Activated naive CD4-positive, alpha-beta T cell treated with anti-CD3 and anti-CD28 coated beads for 36 hours (primary cell): ENCODE measurements at regions not wholly inside any gene's neighbourhood (a gene's known extent, or its start where the extent isn't known, plus 50 kb on each side); places are given as distances from the start of the nearest gene placed in this dataset.
"Not testable (repeated sequence)": the region's sequence is repeated elsewhere in the genome, so short reads cannot be mapped to it uniquely, and the experiment has no call there.

Source experiments
- CTCF ChIA-PET: fragments of 350-600 bp; sonication (Branson Sonifier 250); formaldehyde crosslinking; loops from one replicate; lab custom pipeline; 2021; ENCODE audit warnings: antibody characterized with exemption; lab: Charles Lee
- DNase-seq: peaks from one replicate; pipeline ENCODE4 v3.0.0-alpha.2; 2020
- H3K27ac Mint-ChIP-seq: one replicate; pipeline ENCODE4 v1.8.0; 2021; ENCODE audit warnings: mild to moderate bottlenecking, mixed read lengths
- H3K27me3 Mint-ChIP-seq: one replicate; pipeline ENCODE4 v1.8.0; 2021; ENCODE audit warnings: low read depth, mixed read lengths
- H3K36me3 Mint-ChIP-seq: one replicate; pipeline ENCODE4 v1.8.0; 2021; ENCODE audit warnings: low read depth, mixed read lengths
- H3K4me1 Mint-ChIP-seq: one replicate; pipeline ENCODE4 v1.8.0; 2021; ENCODE audit warnings: low read depth, mixed read lengths
- H3K4me3 Mint-ChIP-seq: one replicate; pipeline ENCODE4 v1.8.0; 2021; ENCODE audit warnings: mild to moderate bottlenecking, moderate library complexity, mixed read lengths
- H3K9me3 Mint-ChIP-seq: one replicate; pipeline ENCODE4 v1.8.0; 2021; ENCODE audit warnings: mixed read lengths
- intact Hi-C: fragments of 100-400 bp; cut with micrococcal nuclease; formaldehyde crosslinking; loops from one replicate; pipeline ENCODE4 v1.15.1; 2023

DNA sequence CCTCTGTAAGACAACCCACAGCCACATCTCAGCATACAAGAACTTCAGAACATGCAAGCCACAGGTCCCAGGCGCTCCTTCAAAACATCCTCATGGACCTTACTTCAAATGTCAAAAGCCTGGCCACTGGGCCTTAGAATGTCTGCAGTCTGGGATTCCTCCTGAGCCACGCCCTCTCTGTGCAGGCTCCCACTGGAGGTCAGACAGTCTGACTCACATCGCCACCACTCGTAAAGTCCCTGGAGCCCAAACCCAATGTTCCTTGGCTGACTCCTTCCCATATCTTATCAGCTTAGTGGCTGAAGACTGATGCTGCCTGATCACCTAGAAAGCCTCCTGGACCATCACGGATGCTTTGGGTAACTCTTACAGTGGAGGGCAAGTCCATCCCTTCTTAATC lies 591.3 kb upstream of the AMELY start:
- DNase-seq = no peak
- H3K4me3 Mint-ChIP-seq = no peak overlapping the region
- H3K36me3 Mint-ChIP-seq = no peaks in the 10 kb centered on the region
- intact Hi-C loops = no loop called here
- H3K27me3 Mint-ChIP-seq = peaks cover 4% of the 10 kb centered on the region
- H3K9me3 Mint-ChIP-seq = no peaks in the 10 kb centered on the region
- H3K27ac Mint-ChIP-seq = no peak overlapping the region
- CTCF ChIA-PET = no interaction called here
- H3K4me1 Mint-ChIP-seq = no peaks in the 10 kb centered on the region

DNA sequence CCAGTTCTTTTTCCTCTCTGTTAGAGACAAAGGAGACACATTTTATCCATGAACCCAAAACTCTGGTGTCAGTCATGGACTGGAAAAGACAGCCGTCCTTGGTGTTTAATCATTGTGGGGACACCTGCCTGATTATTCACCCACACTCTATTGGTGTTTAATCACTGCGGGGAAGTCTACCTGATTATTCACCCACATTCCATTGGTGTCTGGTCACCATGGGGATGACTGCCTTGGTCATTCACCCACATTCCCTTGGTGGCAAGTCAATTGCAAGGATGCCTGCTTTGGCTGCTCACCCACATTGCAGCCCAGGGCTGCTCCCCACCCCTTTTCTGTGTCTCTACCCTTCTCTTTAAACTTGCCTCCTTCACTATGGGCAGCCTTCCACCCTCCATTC lies 589.7 kb upstream of the AMELY start:
- H3K36me3 Mint-ChIP-seq = no peaks in the 10 kb centered on the region
- no peak overlapping the region for H3K4me3 Mint-ChIP-seq
- intact Hi-C loops = no loop called here
- CTCF ChIA-PET = no interaction called here
- no peaks in the 10 kb centered on the region for H3K4me1 Mint-ChIP-seq
- no peak for DNase-seq
- no peak overlapping the region for H3K27ac Mint-ChIP-seq
- no peaks in the 10 kb centered on the region for H3K9me3 Mint-ChIP-seq
- H3K27me3 Mint-ChIP-seq = peaks cover 7% of the 10 kb centered on the region

DNA sequence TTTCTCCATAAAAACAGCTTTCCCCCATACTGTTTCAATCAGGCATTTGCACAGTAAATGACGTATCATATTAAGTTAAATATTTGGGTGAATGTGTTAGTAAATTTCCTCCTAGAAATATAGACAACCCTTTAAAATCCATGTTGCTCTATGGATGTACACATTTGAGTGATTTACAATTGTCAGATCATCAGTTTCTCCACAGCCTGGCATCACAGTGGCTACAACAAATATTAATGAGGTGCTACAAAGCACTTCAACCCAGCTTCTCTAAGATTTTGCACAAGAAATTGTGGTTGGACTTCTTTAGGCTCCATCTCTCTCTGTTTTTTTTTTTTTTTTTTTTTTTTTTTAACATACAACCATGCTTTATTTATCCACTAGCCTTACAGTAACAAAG lies 584.4 kb upstream of the AMELY start:
- DNase-seq = no peak
- H3K36me3 Mint-ChIP-seq = no peaks in the 10 kb centered on the region
- no peak overlapping the region for H3K27ac Mint-ChIP-seq
- no peaks in the 10 kb centered on the region for H3K9me3 Mint-ChIP-seq
- H3K4me1 Mint-ChIP-seq = no peaks in the 10 kb centered on the region
- H3K27me3 Mint-ChIP-seq = peaks cover 3% of the 10 kb centered on the region
- intact Hi-C loops = no loop called here
- H3K4me3 Mint-ChIP-seq = no peak overlapping the region
- CTCF ChIA-PET = no interaction called here

DNA sequence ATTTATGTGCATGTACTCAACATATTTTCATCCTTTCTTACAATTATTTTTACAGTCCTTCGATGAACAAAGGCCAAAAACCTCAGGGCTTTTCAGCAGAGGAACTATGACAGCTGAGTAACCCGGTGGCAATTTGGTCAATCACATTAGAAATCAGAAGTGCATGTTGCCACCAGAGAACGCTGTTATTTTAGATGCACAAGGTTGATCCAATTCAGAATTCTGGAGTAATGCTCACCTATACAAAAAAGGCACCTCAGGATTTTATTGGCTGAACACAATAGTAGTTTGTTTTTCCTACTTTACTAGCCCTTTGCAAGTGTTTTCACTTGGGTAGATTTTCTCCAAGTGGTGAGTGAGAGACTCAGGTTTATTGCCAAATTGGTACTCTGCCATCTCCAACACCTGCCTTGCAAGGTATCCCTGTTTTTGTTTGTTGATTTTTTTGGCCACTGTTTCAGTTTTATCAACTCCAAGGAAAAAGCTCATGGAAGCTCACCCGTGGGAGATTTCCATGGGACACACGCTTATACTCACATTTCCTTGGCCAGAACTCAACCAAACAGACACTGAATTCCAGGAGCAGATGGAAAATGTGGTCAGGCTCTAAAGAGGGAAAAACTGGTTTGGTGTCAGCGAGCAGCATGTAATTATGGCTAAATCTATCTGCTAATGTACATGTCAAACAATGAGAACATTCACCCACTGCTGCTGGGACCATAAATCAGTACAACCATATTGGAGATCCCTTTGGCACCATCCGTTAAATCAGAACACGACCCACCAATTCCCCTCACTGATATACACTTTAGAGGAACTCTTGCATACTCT lies 573.1 kb upstream of the AMELY start:
- intact Hi-C loops, H3K4me1 Mint-ChIP-seq, H3K36me3 Mint-ChIP-seq, H3K27ac Mint-ChIP-seq, H3K4me3 Mint-ChIP-seq, DNase-seq, CTCF ChIA-PET, H3K9me3 Mint-ChIP-seq, H3K27me3 Mint-ChIP-seq: not testable (repeated sequence)

DNA sequence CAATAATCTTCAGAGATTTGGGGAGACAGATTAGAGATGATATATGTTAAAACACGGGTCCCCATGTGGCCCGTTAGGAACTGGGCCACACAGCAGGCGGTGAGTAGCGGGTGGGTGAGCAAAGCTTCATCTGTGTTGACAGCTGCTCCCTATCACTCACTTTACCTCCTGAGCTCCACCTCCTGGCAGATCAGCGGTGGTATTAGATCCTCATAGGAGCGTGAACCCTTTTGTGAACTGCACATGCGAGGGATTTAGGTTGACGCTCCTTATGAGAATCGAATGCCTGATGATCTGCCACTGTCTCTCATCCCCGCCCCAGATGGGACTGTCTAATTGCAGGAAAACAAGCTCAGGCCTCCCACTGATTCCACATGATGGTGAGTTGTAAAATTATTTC lies 560.4 kb upstream of the AMELY start:
- Mint-ChIP-seq H3K4me3 (no peak overlapping the region), H3K27ac (no peak overlapping the region), H3K36me3 (no peaks in the 10 kb centered on the region), H3K4me1 (peaks cover 15% of the 10 kb centered on the region), H3K9me3 (peaks cover 4% of the 10 kb centered on the region), H3K27me3 (no peaks in the 10 kb centered on the region)
- CTCF ChIA-PET = no interaction called here
- intact Hi-C loops = no loop called here
- no peak for DNase-seq

DNA sequence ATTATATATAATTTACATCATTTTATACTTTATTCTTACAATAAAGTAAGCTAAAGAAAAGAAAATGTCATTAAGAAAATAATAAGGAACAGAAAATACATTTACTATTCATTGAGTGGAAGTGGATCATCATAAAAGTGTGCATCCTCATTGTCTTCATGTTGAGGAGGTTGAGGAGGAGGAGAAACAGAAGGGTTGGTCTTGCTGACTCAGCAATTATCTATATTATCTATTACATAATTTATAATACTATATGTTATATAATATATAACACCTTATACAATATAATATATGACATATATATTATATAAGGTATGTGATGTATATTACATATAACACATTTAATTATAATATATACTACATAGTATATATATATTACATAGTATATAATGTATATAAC lies 558.5 kb upstream of the AMELY start:
- intact Hi-C loops = no loop called here
- CTCF ChIA-PET = no interaction called here
- Mint-ChIP-seq H3K4me3 (no peak overlapping the region), H3K36me3 (no peaks in the 10 kb centered on the region), H3K4me1 (peaks cover 23% of the 10 kb centered on the region), H3K27ac (no peak overlapping the region), H3K27me3 (peaks cover 2% of the 10 kb centered on the region), H3K9me3 (no peaks in the 10 kb centered on the region)
- DNase-seq = no peak

DNA sequence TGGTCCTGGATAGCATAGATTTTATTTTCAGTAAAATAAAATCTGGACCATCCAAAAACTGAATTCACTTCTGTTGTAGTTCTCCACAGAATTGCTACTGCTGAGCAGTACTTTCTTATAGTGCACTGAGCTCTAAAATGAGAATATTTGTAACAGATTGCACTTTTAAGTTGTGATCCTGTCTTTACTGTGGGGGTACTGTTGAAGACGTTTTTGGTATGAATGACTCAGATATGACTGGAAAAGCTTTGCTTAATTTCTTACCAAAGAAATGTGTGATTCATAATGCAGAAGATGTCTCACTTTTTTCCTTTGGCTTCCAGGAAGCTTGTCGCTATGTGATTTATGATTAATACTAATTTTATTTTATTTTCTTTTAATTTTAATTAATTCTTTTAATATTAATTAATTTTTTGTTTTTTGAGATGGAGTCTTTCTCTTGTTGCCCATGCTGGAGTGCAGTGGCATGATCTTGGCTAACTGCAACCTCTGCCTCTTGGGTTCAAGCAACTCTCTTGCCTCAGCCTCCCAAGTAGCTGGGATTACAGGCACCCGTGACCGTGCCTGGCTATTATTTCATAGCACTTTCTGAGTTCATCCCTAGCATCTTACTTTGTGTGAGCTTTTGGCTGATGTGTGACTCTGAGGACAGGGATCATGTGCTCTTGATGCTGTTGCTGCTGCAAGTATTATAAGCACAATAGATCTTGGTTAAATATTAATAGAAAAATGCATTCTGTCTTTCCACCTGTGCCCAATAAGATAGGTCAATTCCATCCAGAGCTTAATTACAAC lies 557.6 kb upstream of the AMELY start:
- H3K4me3 Mint-ChIP-seq = no peak overlapping the region
- DNase-seq = no peak

DNA sequence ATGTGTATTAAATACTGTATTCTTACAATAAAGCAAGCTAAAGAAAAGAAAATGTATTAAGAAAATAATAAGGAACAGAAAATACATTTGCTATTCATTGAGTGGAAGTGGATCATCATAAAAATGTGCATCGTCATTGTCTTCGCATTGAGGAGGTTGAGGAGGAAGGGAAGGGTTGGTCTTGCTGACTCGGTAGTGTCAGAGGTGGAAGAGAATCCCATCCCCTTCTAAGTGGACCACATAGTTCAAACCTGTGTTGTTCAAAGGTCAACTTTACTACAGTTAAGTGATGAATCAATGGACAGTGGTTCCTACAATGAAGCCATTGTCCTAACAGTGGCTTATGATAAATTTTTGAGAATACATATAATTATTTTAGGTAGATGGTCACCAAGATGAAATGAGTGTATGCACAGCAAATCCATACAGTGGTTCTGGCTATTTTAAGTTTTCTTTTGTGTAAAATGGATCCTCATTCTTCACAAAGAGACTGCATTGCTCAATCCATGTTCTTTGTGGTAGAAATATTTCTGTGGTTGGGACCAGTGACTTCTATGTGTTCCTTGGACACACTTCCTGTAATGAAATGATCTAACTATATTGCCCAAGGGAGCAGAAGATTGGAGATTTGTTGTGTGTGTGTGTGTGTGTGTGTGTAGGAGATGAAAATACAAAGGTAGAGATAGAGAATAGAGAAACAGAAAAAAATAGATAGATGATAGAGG lies 556.4 kb upstream of the AMELY start:
- intact Hi-C loops = loop anchor here (5.0 to 10.0 kb wide), 6 partner anchors 86 to 804 kb away; no protein-coding TSS in a partner anchor

More for the DNA sequence above, 557.6 kb upstream of the AMELY start:
- H3K36me3 Mint-ChIP-seq = no peaks in the 10 kb centered on the region
- peaks cover 22% of the 10 kb centered on the region for H3K4me1 Mint-ChIP-seq
- CTCF ChIA-PET = no interaction called here
- peak overlapping the region; percentile 74 for H3K27ac Mint-ChIP-seq
- intact Hi-C loops = loop anchor here (1.0 to 10.0 kb wide), 7 partner anchors 87 to 803 kb away; no protein-coding TSS in a partner anchor
- no peaks in the 10 kb centered on the region for H3K9me3 Mint-ChIP-seq
- peaks cover 2% of the 10 kb centered on the region for H3K27me3 Mint-ChIP-seq

DNA sequence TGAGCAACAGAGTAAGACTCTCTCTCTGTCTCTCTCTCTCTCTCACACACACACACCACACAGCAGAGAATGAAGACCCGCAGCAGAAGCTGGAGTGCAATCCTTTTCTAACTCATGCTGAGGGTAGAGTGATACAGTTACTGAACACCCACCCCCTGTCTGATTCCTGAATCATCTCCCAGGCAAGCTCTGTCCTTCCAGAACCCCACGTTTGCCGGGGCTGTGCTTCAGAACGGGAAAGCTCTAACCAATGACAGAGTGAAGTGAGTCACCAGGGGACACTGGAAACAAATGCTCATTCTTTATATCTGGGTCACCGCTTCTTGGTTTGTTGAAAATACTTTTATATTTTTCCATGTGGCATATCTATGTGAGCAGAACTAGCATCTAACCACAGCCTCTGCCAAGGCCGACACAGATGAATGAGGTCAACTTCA lies 553.7 kb upstream of the AMELY start:
- Mint-ChIP-seq H3K4me1 (peaks cover 27% of the 10 kb centered on the region), H3K27me3 (peaks cover 2% of the 10 kb centered on the region), H3K4me3 (peak overlapping the region; percentile 27), H3K27ac (peak overlapping the region; percentile 86), H3K9me3 (no peaks in the 10 kb centered on the region), H3K36me3 (no peaks in the 10 kb centered on the region)
- peak; percentile 46 for DNase-seq
- intact Hi-C loops = loop anchor here (5.0 to 10.0 kb wide), 6 partner anchors 83 to 807 kb away; no protein-coding TSS in a partner anchor
- CTCF ChIA-PET = no interaction called here

More for the DNA sequence above, 556.4 kb upstream of the AMELY start:
- H3K27me3 Mint-ChIP-seq = peaks cover 2% of the 10 kb centered on the region
- H3K4me3 Mint-ChIP-seq = no peak overlapping the region
- CTCF ChIA-PET = no interaction called here
- H3K4me1 Mint-ChIP-seq = peaks cover 27% of the 10 kb centered on the region
- no peaks in the 10 kb centered on the region for H3K36me3 Mint-ChIP-seq
- DNase-seq = no peak
- peak overlapping the region; percentile 74 for H3K27ac Mint-ChIP-seq
- no peaks in the 10 kb centered on the region for H3K9me3 Mint-ChIP-seq

DNA sequence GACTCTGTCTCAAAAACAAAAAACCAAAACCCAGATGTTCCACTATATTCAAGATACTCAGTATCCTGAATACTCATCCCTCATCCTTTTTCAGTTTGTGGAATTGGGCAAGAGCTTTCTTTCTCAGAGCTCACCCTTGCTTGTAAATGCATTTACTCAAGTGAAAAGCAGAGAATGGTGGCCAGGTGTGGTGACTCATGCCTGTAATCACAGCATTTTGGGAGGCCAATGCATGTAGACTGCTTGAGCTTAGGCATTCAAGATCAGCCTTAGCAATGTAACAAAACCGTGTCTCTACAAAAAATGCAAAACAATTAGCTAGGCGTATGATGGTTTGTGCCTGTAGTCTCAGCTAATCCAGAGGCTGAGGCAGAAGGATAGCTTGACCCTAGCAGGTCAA lies 553.2 kb upstream of the AMELY start:
- DNase-seq = peak; percentile 40
- H3K36me3 Mint-ChIP-seq = peaks cover under 1% of the 10 kb centered on the region
- CTCF ChIA-PET = no interaction called here

DNA sequence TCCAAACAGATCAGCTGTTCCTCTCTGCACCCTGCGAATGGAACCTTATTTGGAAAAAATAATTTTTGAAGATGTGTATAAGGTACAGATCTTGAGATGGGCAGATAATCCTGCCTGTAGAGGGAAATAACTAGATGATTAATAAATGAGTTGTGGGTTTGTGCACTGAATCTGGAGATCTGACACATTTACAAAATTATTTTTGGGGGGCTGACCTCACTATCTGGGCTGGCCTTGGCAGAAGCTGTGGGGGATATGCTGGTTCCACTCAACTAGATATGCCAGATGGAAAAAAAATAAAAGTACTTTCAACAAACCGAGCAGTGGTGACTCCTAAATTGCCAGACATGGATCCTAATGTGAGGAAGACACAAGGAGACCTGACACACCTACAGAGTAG lies 552.2 kb upstream of the AMELY start:
- H3K4me1 Mint-ChIP-seq = peaks cover 26% of the 10 kb centered on the region
- no peaks in the 10 kb centered on the region for H3K9me3 Mint-ChIP-seq
- CTCF ChIA-PET = interaction anchor here (1.6 kb wide), 1 partner anchor 87 kb away, joined by 3 read pairs; no protein-coding TSS in a partner anchor
- no peak for DNase-seq
- intact Hi-C loops = loop anchor here (10.0 kb wide), 1 partner anchor 541 kb away; no protein-coding TSS in a partner anchor
- peaks cover 9% of the 10 kb centered on the region for H3K27me3 Mint-ChIP-seq
- no peak overlapping the region for H3K4me3 Mint-ChIP-seq
- H3K36me3 Mint-ChIP-seq = peaks cover 2% of the 10 kb centered on the region
- no peak overlapping the region for H3K27ac Mint-ChIP-seq

More for the DNA sequence above, 553.2 kb upstream of the AMELY start:
- Mint-ChIP-seq H3K27ac (peak overlapping the region; percentile 86), H3K27me3 (peaks cover 5% of the 10 kb centered on the region), H3K9me3 (no peaks in the 10 kb centered on the region), H3K4me3 (no peak overlapping the region), H3K4me1 (peaks cover 27% of the 10 kb centered on the region)
- intact Hi-C loops = loop anchor here (5.0 to 10.0 kb wide), 6 partner anchors 82 to 808 kb away; no protein-coding TSS in a partner anchor

DNA sequence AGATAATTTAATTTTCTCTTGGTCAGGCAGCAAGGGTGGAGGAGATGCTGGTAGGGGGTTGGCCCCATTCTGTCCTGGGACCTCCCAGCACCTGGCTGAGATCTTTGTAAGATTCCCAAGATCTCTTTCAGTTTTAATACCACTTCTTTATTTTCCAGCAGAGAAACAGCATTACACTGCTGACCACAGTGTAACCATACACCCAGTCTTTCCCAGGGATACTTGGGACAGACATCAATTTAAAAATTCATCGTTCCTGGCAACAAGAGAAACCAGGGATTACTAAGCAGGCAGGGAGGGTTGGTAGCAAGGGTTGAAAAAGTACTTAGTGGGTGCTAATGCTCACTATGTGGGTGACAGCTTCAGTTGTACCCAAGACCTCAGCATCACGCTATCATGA lies 551.6 kb upstream of the AMELY start:
- no peak for DNase-seq
- CTCF ChIA-PET = interaction anchor here (1.6 kb wide), 1 partner anchor 87 kb away, joined by 3 read pairs; no protein-coding TSS in a partner anchor
- peaks cover 11% of the 10 kb centered on the region for H3K27me3 Mint-ChIP-seq
- H3K4me1 Mint-ChIP-seq = peaks cover 23% of the 10 kb centered on the region
- intact Hi-C loops = loop anchor here (10.0 kb wide), 1 partner anchor 542 kb away; no protein-coding TSS in a partner anchor
- peaks cover 2% of the 10 kb centered on the region for H3K36me3 Mint-ChIP-seq
- no peak overlapping the region for H3K27ac Mint-ChIP-seq
- no peaks in the 10 kb centered on the region for H3K9me3 Mint-ChIP-seq
- H3K4me3 Mint-ChIP-seq = no peak overlapping the region
